Activated CD4-positive, alpha-beta T cell treated with anti-CD3 and anti-CD28 coated beads for 1 hour (primary cell): ENCODE measurements at regions not wholly inside any gene's neighbourhood (a gene's known extent, or its start where the extent isn't known, plus 50 kb on each side); places are given as distances from the start of the nearest gene placed in this dataset.

Experiments used
- DNase-seq: peaks from one replicate; pipeline ENCODE4 v3.0.0-alpha.2; 2020

DNA sequence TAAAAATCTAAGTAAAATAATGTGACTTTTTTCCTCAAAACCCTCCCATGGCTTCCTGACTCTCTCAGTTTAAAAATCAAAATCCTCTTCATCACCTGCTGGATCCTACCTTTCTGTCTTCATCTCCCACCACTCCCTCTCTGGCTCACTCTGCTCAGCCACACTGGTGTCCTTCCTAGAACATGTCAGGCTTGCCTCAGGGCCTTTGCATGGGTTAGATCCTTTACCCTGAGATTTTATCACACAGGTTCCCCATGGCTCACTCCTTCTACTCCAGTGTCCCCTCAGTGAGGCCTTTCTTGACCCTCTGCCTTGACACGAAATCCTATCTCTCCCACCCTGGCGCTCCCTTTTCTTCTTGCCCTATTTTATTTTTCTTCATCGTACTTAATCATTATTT lies 141.8 kb downstream of the RPL22L1 start:
- DNase-seq = no peak

DNA sequence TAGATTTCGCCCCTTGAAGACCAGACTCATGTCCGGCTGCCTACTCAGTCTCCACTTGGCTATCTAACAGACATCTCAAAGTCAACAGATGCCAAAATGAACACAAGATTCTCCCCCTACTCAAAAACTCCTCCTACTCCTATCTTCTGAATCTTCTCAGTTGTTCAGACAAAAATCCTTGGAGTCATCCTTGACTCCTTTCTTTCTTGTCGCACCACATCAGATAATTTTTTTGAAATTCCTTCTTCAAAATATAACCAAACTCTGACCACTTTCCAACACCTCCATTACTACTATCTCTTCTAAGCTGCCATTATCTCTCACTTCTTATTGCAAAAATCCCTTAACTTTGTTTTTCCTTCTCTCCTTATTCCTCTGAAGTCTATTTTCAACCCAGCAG lies 141.9 kb upstream of the SLC7A14 start:
- no peak for DNase-seq

DNA sequence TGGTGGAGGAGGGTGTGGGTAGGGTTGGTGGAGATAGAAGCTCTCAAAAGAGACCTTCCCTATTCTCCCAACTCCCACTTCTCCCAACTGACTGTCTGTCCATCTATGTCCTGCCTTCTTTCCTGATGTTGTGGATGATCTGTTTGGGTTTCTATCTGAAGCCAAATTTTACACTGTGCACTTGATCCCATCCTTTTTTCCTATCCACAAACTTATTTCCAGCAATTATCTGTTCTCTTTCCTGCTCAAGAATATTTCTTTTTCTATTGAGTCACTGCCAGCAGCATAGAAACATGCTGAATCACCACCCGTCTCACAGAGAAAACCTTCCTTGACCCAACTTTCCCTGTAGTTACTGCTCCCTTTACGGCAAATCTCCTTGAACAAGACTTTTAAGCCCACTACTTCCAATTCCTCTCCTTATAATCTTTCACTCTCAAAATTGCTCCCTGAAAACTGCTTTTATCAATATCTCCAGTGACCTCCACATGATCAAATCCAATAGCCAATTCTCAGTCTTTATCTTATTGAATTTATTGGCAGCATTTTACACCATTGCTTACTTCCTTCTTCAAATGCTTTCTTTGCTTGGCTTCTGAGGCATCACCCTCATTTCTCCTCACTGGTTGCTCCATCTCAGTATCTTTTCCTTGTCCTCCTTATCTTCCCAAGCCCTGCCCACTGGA lies 141.2 kb upstream of the SLC7A14 start:
- no peak for DNase-seq

DNA sequence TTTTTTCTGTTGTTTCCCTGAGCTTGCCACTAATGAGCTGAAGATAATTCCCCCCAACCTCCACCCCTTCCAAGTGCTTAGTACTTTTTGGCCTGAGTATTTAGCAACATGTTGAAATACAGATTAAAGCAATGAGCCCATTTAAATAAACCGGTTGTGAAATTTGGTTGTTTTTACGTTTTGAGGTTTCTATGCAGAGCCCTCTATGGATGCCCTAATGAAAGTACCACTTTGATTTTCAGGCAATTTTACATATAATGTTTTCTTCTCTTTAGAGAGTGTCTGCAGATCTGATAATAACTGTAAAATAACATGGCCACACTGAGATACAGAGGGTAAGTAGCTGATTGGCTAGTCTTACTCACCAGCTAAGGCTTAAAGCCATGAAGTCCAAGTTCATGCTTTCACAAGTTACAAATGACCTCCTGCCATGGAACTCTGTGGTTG lies 139.4 kb upstream of the SLC7A14 start:
- no peak for DNase-seq

DNA sequence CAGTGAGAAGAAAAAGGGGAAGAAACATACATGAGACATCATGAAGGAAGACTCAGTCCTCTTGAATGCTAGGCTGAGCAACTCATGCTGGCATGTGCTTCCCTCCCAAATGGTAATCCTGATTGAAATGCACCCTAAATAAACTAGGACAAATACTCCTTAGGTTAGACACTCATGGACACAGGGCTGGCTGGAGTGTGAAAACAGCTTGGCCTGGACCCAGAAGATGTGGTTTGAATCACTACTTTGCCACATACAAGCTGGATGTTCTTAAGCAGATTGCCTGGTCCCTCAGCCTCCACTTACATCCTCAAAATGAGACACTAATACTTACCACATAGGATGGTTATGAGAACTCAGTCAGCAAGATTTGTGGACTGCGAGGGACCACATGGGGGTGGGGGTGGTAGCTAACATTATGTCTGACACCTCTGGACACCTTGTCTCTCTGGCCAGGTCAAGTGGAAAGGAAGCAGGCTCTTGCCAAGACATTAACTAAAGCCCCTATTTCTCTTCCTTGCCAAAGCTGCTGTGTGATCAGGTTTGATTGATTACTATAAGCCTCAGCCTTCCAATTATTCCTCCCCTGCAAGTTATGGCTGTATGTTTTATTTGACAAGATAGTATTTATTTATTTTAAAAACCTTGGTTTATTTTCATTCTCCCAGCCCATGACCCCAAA lies 138.9 kb upstream of the SLC7A14 start:
- no peak for DNase-seq

DNA sequence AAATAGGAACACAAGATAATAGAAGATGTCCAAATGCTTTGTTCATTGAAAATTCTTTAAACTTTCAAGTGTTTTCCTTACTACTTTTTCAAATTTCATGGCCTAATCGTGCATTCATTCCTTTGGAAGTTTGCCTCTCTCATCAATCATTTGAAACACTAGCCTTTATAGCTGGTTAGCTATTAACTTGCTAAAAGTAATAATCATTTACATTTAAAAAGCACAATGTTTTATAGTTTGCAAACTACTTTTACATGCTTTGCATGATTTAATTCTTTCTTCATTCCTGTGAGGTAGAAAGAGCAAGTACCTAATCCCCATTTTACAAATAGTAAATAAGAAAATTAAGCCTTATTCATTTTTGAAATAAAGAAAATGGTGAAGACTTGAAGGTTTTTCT lies 137.4 kb upstream of the SLC7A14 start:
- no peak for DNase-seq

DNA sequence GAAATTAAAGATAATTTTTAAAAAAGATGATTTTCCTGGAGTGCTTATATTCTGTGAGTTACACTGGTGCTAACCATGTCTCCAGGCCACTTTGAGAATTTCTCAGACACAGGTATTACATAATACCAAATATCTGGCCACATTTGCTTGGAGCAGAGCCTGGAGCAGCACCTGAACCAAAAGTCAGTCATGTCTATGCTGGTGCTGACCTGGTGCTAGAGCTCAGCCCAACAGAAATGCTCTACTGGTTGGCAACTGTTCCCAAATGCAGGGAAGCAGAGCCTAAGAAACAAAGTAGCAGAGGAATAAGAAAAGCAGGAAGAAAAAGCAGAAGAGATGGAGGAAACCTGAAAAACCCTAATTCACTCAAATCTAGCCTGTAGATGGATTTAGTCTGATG lies 135.7 kb upstream of the SLC7A14 start:
- DNase-seq = no peak

DNA sequence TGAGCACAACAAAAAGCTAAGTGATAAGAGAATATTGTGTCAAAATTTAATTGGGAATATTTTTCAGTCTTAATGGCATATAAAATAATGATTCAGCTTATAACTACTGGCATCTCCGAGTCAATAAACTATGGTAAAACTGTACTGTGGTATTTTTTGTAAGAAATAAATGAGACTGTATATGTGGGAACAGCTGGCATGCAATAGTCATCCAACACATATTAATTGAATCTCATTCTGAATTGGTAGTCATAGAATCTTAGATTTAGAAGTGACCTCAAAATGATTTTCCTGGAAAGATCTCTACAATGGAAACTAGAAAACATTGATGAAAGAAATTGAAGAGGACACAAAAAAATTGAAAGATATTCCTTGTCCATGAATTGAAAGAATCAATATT lies 133.4 kb upstream of the SLC7A14 start:
- DNase-seq = no peak

DNA sequence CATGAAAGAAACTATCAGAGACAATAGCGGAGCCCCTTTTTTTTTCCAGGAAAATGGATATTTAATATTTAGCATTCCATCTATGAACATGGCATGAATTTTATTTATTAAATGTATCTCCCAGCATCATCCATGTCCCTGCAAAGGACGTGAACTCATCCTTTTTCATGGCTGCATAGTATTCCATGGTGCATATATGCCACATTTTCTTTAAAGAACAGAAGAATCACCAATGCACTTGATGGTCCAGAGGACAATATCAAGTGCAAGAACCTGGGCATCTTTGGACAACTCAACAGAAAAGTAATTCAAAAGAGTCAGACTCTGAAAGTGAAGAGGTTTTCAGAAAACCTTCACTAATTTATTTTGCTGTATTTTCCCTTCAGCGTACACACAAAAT lies 133.0 kb upstream of the SLC7A14 start:
- no peak for DNase-seq

DNA sequence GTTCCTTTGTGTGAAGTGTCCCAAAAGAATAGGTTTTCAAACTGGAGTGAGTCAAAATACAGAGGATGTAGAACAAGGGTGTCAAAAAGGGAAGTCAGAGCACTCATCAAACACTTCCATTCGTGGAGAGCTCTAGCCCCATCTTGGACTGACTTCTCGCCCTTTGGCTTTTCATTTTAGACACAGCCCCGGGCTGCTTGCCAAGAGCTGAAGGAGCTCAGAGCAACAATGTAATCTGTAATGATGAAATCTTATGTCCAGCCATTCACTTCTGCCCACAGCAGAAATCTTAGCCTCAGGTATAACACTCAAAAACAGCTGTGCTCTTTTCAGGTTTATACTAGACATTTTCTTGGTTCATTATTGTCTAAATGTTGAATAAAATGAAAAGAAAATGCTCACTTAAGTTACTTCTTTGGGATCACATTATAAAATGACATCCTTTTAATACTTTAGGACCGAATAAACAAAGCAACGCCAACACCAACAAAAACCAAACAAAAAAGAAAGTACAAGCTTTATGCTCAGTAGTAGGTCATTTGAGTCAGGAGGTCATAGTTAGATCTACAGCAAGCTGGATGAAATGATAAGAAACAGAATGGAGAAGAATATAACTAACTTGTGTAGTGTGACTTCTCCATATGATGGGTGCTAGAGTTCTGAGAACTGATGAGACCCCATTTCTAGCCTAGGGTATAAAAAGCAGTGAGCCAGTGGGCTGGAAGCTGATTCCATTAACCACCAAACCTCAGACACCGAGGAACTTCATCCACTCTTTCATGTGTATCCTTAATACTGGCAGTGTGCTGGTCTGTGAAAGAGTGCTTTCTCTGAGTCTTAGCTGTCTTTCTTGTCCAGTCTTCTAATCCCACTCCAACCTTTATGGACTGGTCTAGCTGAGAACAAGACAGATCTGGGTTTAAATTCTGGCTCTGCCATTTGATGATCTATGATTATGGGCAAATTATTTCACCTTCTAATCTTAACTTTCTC lies 131.8 kb upstream of the SLC7A14 start:
- DNase-seq = no peak

DNA sequence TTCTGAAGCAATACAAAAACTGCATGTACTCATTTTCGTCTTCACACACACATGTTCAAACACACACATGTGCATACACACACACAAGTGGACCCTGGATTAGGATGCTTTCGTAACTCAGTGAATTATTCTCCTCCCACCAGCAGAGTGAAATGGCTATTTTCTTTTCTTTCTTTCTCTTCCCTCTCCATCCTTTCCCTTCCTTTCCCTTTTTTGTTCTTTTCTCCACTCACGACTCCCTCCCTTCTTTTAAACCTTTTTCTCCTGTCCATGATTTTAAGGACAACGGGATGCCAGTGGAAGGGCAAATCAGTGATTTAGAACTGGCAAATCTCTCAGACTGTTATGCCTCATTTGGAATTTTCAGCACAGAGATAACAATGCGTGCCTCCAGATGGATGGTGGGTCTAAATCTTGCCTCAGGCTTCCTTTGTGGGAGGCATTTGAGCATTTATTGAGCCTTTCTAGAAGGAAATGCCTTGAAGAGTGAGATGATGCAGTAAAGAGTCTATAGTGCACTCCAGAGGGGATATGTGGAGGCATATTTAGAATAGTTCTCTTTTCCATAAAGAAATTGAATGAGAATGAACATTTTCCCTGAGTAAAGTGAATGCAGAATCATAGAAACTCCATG lies 130.4 kb upstream of the SLC7A14 start:
- DNase-seq = no peak

DNA sequence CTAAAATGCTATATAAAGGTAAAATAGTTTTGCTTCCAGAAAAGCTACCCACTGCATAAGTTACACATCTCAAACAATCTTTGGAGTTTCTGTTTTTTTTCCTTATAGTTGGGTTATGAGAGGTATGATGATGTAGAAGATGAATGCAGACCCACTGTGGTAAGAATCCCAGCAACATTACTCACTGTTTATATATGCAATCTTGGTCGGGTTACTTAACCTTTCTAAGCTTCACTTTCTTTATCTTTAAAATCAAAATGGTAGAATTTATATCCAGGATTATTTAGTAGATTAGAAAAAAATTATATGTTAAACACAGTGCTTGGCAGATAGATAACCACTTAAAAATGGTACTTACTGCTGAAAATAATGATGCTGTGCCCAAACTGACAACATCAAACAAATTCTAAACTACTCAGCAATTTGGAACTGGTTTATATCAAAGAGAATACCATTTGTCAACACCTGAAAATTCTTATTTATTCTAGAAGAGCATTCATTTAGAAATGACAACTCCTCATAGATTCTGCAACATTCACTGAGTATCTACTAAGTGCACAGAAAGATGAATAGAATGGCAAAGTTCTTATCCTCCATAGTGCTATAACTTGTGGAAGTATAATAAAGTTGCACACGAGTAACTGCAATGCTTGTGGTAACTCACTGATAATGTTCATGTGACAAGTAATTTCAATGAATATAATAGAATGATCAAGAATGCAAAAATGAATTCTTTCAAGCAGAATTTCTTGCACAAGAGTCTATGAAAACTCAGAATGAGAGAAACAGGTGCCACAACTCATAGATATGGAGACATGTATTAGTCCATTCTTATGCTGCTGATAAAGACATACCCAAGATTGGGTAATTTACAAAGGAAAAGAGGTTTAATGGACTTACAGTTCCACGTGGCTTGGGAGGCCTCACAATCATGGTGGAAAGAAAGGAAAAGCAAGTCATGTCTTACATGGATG lies 129.0 kb upstream of the SLC7A14 start:
- no peak for DNase-seq

DNA sequence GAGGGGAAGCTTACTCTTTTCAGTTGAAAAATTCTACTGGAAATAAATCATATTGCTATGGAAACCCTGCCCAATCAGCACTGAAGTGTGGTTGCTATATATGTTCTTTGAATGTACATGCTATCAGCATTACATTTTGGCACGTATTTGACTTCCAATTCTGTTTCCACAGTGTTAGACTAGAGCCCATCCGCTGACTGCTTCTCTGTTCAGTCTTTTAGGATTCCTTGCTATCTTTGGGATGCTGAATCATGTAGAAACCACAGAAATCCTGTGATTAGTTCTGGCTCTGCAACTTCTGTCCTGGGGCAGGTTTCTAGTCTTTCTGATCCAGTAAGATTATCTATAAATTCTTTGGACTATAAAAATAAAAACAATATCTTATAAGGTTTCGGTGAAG lies 128.2 kb upstream of the SLC7A14 start:
- DNase-seq = no peak

DNA sequence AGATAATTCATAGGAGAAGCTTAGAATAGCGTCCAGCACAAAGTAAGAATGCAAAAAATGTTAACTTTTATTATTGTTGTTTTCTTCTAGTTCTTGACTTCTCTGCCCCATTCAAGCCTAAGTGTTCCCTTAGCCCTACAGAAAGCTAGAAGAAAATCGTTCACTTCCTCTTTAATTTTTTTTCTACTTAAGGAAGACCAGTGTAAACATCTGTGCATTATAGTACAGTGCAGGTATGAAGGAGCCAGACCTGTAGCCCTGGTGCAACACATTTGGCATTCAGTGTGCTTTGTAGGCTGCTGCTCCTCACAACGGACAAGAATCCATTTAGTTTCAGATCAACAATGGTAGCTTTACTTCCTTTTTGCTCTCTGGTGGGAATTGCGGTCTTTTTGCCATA lies 127.8 kb upstream of the SLC7A14 start:
- no peak for DNase-seq

DNA sequence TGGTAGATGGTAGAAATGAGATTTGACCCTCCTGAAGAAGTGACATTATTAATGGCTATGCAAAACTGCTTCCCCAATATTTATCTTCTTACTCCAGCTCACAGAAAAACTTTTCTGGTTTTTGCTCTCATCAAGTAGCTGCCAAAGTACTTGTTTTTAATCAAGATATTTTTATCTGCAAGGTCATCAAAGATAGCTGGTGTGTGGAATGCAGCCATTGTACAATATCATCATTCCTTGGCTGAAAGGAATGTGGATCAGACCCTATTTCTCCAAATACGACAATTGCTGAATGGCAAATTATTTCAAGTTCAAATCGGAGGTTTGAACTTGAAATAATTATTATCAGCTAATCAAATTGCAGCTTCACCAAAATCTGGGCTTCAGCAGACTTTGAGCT lies 126.9 kb upstream of the SLC7A14 start:
- no peak for DNase-seq

DNA sequence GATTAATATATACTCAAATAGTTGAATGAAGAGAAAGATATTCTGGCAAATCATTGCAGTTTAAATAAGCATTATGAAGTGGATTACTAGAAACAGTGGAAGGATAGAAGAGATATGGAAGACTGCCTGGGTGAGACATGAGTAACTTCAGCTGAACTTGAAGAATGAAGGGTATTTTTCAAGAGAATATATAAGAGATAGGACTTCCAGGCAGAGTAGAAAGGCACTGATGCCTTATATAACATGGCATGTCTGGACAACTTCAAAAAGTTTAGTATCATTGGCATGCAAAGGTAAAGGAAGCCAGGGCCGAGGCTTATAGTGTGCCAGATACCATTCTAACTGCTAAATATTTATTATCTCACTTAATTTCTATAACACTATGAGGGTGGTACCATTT lies 126.5 kb upstream of the SLC7A14 start:
- no peak for DNase-seq

DNA sequence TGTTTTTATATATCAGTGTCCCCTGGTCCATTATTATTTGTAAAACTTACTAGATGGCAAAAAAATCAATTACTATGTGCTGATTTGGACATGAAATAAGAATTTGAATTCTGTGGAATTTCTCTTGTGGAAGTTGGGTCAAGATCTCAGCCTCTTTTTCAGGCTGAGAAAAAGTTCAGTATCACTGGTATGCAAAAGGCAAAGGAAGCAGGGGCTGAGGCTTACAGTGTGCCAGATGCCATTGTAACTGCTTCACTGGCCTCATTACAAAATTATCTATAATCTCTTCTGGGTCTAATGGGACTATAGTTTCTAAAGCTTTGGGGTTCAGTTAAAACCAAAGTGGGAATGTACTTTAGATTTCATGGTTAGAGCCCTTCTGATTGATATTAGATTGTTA lies 125.9 kb upstream of the SLC7A14 start:
- no peak for DNase-seq

DNA sequence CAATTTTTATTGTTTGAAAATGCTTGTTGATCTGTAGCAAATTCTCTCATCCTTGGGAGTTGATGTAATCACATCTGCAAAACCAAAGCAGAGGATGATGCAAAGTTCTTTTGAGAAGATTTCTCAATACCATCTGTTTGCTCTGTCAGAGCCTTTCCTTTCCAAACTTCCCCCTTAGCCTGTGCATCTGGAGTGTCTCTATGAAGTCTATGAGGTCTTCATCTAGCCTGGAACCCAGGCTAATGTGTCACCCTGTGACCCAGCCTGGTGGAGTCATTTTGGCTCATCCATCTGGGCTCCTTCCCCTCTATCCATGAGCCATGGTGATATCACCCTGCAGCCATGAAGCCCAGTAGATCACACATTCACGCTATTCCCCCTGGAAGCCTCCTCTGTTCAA lies 123.2 kb upstream of the SLC7A14 start:
- no peak for DNase-seq

DNA sequence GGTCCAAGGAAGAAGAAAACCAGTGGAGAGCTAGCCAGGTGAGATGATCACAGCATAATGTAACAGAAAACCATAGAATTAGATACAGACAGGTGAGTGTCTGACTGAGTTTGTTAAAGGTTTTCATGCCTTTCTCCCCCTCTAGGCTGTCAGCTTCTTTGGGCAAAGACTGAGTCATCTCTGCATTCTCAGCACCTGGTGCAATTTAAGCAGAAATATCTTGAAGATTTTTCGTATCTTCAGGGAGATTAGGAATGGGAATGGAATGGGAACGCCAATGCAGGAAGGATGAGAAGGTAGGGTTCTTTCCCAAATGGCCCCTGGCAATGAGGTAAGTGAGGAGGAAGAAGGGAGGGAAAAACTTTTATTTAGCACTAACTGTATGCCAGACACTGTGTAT lies 122.0 kb upstream of the SLC7A14 start:
- DNase-seq = no peak

DNA sequence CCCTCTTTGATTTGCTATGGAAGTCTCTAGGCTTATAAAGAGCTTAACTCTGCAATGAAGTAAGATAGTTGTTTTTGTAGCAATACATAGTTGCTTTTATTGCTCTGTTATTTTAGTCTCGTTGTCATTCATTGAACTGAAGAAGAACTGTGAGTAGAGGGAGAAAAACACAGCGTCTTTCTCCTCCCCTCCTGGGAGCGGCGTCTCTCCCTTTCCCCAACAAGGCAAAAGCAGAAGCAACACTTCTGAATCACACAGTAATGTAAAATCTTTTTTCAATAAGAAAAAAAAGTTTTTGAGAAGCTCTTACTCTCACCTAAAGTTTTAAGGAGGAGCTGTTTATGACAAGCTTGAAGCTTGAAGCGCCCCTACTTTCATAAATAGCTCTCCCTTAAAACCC lies 119.3 kb upstream of the SLC7A14 start:
- DNase-seq = no peak

DNA sequence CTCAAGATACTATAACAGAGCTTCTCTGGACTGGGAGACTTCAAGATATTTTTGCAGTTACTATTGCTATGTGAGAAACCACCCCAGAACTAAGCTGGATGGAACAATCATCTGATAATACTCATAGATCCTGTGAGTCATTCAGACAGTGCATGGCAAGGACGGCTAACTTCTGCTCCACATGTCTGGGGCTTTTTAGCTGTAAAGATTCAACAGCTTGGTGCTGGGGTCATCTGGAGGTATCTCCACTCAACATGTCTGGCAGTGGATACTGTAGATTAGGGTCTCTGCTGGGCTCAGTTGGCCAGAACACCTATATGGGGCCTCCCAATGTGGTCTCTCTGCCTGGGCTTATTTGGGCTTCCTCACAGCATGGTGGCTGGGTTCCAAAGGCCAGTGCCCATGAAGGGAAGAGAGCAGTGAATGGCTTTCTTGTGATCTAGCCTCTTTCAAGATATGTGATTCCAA lies 117.3 kb upstream of the SLC7A14 start:
- DNase-seq = no peak
